ENCODE measurements at regions not wholly inside any gene's neighbourhood (a gene's known extent, or its start where the extent isn't known, plus 50 kb on each side); places are given as distances from the start of the nearest gene placed in this dataset.

DNA sequence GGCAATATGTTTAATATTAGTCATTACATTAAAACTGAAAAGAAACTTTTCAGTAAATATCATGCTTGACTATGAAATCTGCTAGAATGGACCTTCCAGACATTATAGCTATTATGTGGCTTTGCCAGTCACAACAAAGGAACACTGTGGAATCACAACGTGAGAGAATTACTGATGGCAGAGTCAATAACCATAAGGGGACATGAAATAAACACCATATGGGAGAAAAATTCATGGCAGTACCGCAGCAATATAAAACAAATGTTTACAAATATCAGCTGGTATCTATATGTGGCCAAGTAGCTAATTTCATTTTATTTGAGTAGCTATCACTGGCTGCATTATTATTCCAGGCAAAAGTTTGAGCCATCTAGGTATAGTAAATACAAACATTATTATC lies 1818.6 kb downstream of the PCDH9 start:
- TF ChIP-seq, protein P1, sequence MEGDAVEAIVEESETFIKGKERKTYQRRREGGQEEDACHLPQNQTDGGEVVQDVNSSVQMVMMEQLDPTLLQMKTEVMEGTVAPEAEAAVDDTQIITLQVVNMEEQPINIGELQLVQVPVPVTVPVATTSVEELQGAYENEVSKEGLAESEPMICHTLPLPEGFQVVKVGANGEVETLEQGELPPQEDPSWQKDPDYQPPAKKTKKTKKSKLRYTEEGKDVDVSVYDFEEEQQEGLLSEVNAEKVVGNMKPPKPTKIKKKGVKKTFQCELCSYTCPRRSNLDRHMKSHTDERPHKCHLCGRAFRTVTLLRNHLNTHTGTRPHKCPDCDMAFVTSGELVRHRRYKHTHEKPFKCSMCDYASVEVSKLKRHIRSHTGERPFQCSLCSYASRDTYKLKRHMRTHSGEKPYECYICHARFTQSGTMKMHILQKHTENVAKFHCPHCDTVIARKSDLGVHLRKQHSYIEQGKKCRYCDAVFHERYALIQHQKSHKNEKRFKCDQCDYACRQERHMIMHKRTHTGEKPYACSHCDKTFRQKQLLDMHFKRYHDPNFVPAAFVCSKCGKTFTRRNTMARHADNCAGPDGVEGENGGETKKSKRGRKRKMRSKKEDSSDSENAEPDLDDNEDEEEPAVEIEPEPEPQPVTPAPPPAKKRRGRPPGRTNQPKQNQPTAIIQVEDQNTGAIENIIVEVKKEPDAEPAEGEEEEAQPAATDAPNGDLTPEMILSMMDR (IDR thresholded peaks at IDR 0.05) = no peak
- no peak for TF ChIP-seq POLR2A (IDR thresholded peaks at IDR 0.05)
